ENCODE measurements at regions not wholly inside any gene's neighbourhood (a gene's known extent, or its start where the extent isn't known, plus 50 kb on each side); places are given as distances from the start of the nearest gene placed in this dataset.
"Not testable (repeated sequence)": the region's sequence is repeated elsewhere in the genome, so short reads cannot be mapped to it uniquely, and the experiment has no call there.

GRCh38 chr17:53608208-53608607 lies 214.5 kb upstream of the KIF2B start:
- TF ChIP-seq ZNF462 (CRISPR knock-in tag; IDR thresholded peaks at IDR 0.05); EZH2 (IDR thresholded peaks at IDR 0.05; ENCODE audit: low read depth, unreplicated experiment); CTCF (conservative IDR thresholded peaks at IDR 0.05; ENCODE audit: low read depth in 2 of 2); JUNB (IDR thresholded peaks at IDR 0.05; ENCODE audit: unreplicated experiment); EZH2phosphoT487 (IDR thresholded peaks at IDR 0.05; ENCODE audit: unreplicated experiment); STAT1 (IDR thresholded peaks at IDR 0.05; ENCODE audit: unreplicated experiment): not testable (repeated sequence)

All from GM23338 (cell line).